UCSD-AML1 (cell line): ENCODE measurements at regions not wholly inside any gene's neighbourhood (a gene's known extent, or its start where the extent isn't known, plus 50 kb on each side); places are given as distances from the start of the nearest gene placed in this dataset.

Experiments used
- DNase-seq: peaks from one replicate; lab custom pipeline; 2025; ENCODE audit not compliant: unreplicated experiment; lab: John Stamatoyannopoulos, UW

DNA sequence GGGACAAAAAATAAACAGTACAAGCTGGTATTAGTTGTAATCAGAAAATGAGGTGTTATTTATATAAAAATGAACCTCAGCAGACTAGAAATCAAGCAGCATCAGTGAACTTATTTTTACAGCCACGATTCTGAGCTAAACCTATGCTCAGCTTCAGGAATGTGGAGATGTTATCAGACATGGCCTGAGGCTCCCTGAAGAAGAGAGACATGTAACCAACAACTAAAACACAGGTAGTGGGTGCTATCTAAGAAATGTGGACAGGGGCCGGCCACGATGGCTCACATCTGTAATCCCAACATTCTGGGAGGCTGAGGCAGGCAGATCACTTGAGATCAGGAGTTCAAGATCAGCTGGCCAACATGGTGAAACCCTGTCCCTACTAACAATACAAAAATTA is 534.3 kb downstream of the VRK1 start:
- no peak for DNase-seq

DNA sequence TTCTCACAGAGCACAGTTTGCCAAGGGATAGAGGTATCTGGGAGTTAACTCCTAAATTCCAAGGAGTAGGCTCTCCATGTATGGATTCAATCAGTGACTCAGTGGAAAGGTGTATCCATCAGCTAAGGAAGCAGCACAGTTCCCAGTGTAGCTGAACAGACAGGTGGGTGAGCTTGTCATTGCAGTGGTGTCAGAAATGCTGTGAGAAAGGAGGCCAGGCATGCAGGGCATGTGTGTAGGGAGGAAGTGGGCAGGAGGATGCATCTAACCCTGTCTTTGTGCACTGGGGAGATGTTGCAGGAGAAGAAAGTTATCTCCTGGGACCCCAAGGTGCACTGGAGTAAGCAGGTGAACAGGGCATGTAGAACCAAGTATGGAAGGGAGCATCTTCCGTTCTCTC is 539.0 kb downstream of the VRK1 start:
- DNase-seq = no peak

DNA sequence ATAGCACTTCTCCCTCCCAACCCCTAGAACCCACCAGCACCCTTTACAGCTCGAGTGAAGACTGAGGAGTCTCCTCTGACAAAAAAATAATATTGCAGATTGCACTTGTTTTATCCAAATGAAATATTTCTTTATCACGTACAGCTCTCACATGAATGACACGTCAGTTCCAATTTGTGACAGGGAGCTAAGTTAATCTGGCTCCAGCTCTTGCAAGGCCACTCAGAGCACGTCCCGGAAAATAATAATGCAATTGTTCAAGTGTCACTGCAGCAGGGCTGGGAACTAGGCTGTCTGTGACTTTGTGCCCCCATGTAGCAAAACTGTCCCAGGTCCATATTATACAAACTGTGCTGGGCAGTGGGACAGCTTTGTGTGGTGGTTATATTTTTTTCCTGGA is 539.6 kb downstream of the VRK1 start:
- DNase-seq = no peak

DNA sequence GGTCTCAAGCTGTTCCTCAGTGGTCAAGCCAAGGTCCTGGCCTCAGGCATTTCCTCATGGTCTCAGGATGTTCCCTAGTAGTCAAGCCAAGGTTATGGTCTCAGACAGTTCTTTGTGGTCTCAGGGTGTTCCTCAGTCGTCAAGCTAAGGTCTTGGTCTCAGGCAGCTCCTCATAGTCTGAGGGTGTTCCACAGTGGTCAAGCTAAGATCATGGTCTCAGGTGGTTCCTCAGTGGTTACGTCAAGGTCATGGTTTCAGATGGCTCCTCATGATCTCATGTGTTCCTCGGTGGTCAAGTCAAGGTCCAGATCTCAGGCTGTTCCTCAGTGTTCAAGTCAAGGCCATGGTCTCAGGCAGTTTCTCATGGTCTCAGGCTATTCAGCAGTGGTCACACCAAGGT is 540.1 kb downstream of the VRK1 start:
- no peak for DNase-seq

DNA sequence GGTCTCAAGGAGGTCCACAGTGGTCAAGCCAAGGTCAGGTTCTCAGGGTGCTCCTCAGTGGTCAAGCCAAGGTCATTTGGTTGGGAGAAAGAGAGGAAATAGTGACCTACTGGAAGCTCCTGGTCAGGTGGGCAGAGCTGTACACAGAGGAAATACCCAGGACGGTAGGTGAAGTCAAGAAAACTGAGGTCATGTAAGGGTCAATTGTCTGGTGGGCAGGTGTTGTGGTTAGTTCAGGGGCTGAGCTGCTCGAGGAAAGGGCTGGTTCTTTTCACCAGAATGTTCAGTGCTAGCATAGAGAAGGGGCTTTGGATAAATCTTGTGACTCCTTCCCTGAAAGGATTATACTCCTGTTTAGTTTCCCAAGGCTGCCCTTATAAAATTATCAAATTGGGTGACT is 540.5 kb downstream of the VRK1 start:
- DNase-seq = no peak

DNA sequence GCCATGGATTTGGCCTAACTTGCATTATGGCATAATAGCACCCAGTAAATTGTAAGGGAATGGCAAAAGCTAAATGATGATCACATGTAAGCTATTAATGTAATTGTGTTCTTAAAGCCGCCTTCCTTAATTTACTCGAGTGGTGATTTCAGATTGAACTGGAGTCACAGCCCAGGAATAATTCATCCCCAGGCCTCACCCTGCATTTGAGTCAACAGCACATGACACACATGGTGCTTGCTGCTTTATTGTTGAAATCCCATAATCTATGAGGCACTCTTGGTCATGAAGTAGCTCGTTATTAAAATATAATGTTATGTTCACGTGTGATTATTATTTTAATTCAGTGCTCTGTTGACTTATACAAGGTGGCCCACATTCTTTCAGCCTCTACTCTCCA is 547.5 kb downstream of the VRK1 start:
- DNase-seq = no peak

DNA sequence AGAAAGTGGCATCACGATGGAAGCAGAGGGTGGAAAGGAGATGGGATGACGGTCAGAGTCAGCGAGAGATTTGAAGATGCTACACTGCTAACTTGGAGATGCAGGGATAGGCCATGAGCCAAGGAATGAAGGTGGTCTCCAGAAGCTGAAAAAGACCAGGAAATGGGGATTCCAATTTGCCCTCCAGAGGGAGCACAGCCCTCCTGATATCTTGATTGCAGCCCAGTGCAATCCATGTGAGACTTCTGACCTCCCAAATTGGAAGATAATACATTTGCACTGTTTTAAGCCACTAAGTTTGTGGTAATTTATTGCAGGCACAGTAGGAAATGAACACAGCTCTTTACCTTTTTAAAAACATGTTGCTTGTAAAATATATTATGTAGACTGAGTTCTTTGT is 549.5 kb downstream of the VRK1 start:
- no peak for DNase-seq

DNA sequence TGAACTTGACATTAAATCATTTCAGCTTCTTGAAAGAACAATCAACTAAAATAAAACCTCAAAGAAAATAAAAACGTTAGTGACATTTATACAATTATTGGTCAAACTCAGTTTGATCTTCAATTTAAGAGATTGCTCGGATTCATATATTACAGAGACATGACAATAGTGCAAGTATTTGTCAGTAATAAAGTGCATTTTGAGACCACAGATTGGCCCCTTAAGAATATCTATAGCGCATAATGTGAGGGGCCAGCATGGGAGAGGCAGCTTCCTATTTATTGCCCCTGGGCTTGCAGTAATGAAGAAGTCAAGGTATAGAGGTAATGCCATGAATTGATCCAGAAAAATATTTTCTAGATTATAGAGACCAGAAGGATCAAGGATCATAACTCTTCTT is 552.3 kb downstream of the VRK1 start:
- DNase-seq = no peak

DNA sequence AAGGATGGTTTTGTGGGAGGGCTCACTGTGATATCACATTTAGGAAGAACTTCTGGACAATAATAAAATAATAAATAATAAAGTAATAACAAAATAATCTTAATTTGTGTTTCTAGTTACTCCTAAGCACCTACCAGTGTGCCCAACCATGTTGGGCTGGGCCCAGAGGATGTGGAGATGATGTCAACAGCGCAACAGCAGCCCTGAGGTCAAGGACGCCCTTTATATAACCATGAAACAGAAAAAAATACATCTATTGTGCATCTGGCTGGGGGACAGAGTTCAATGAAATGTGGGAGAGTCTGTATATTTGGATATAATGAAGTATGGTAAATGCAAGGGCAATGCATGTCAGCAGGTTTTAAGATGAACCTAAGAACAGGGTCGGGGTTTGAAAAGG is 552.8 kb downstream of the VRK1 start:
- DNase-seq = no peak

DNA sequence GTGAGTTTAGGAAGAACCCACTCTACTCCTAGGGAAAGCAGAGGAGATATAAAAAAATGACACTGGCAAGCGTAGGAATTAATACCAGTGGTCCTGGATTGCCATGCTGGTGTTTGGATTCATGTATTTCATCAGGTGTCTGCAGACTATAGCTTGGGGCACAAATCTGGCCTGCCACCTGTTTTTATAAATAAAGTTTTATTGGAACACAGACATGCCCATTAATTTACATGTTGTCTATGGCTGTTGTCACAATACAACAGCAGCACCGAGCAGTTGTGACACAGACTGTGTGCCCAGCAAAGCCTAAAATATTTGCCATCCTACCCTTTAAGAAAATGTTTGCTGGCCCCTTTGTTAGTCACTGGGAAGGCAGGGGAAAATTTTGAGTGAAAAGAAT is 553.2 kb downstream of the VRK1 start:
- DNase-seq = no peak

DNA sequence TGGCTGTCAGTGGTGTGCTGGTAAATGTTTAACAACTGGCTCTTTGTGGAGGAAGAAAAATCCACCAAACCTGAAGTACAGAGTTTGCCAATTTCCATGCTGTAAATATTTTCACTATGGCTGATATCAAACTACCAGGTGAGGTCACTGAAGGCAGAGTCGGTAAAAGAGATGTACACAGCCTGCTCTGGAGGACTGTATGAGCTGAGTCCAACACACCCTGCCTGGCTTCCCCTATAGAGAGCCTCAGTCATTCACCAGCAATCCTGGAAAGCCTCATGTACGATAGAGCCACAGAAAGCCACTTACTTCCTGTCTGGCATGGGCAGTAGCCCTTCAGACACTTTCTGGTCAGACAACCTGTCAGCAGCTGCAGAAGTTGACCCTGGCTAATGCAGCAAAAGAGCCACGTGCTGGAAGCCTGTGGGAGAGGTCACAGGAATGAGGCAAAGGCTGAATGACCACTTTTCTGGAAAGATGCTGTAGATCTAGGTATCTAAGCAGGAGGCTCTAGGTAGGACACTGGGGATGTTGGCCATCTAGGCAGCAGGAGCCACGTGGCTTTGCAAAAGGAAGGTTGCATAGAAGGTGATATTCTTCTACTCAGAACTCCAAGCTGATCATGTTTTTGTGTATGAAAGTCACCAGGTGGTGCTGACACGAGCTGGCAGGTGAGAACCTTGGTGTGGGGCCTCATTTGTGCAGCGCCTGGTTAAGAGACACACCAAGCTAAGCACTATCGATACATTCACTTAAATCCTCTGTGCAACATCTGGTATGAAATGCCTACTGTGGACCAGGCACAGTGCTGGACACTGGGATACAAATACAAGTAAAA is 553.9 kb downstream of the VRK1 start:
- DNase-seq = no peak

DNA sequence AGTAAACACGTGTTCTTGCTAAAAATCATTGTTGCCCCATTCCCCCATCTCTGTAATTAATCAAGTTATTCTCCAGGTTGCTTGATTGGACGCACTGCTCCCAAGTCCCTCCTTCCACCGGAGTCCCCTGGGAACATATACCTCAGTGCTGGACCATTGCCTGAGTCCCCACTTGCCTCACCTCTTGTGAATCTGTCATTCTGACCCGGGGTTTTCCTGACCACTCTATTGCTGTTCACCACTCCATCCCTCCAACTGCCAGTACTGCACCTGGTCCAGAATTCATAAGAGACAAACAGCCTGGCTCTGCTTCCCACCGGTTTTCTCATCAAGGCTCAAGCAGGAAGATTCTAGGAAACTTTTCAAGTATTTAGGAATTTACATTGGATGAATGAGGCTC is 555.9 kb downstream of the VRK1 start:
- no peak for DNase-seq

DNA sequence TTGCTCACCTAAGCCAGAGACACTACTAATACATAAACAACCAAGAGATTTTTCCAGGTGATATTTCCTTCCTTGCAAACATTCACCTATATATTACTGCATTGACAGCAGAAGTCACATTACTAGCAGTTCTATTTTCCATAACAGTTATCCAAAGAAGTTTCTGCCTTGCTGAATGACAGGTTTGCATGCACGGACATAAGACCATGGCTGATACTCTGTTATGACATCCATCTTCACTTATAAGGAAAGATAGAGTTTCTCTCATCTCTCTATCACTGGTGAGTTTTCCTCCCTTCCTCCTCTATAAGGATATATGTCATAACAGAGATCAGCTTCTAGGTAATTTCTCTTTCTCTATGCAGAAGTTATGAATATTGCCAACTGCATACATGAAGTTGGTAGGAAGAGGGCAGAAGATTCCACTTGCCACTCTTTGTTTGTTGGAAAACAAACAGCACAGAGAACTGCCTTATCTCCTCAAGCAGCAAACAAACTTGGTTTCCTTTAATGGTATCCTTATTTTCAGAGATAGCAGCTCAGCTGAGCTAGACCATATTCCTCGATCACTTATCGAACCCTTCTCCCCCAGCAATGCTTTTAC is 557.0 kb downstream of the VRK1 start:
- DNase-seq = no peak

DNA sequence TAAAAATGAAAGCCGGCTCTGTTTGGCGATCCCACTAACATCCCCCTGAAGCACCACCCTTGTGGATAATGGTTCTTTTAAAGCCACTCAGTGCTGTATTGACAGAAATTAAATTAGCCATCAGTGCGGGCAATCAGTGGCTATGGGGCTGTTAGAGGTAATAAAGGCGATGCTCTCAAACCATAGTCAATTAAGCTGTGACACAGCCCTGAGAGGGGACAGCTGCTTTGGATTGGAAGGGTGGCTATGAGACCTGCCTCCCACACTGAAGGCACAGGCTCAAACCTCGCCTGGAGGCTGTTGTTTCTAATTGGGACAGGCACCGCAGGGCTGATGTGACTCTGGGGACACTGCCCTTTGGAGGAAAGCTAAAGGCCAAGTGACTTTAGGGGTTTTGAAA is 562.2 kb downstream of the VRK1 start:
- DNase-seq = no peak

DNA sequence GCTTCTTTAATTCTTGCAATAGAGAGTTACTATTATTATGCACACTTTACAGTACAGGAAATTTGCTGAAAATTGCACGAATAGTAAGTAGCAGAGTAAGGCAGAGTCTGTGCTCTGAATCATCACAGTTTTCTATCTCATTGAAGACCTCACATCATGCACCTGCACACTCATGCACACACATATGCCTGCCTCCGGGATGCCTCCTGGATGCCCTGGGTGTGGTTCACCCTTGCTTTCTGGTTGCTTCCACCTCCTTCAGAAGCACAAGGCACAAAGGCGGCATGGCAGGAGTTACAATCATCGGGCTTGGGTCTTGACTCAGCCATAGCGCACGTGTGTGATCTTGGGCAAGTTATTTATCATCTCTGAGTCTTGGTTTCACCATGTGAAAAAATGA is 564.0 kb downstream of the VRK1 start:
- DNase-seq = no peak

DNA sequence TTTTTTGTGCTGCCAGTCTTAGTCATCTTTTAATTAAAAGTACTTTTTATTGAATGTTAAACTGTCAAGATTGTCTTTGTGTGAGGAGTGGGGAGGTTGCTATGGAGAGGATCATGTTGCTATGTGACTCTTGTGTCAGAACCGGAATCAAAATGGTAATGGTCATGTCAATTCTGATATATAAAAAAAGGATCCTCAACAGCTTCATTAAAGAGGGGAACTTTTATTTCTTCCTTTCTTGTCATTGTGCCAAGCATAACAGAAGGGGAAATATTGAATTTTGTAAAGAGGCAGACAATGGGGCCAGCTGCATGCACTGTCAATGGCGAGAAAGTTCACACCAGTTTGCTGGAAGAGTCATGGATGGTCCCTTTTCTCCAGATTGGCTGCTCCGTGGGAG is 564.8 kb downstream of the VRK1 start:
- DNase-seq = no peak

DNA sequence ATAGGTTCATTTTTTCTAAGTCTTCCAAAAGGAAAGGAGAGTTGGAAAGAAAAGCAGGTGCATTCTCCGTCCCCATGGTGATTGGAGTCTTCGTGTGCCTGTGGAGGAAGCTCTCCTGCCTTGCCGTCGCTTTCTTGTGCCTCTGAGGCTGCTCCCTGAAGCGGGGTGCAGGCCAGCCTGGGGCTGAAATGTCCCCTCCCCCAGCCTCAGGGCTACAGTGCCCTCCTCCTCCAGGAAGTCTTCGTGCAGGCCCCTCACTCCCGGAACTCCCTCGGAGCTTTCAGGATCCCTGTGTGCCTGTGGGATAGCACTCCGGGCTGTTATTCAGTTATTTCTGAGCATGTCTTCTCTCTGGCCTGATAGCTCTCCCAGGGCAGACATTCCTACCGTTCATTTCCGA is 569.2 kb downstream of the VRK1 start:
- no peak for DNase-seq

DNA sequence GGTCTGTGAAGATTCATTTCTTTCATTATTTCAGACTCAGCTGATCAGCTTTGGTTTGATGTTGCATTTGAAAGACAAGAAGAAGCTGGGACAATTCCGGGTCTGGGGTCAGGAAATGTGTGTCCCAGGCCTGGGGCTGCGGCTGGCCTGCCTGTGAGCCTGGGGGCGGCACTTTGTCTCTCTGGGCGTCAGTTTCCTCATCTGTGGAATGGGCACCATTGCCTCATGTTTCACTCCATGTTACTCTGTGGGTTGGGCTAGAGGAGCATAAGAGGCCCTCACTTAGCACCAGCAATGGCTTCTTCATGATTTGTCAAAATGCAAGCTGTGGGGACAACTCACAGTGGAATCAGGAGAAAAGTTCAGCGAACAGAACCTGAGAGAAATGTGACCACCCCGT is 570.1 kb downstream of the VRK1 start:
- DNase-seq = no peak

DNA sequence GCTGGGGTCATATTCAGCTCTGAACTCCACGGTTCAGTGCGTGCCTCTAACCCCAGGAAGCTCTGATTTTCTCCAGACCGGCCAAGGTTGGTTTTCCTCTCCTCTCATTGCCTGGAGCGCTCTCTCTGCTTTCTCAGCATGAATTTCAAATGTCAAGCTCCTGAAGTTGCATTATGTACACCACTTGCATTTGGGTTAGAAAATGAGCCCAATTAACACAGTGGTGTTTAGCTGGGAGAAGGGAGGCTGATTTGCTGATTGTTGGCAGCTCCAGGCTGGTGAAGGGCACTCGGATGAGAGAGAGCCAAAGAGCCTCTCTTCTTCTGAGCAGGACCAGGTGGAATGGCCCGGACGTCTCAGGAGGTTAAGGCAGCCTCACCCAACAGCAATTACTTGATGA is 570.9 kb downstream of the VRK1 start:
- no peak for DNase-seq

DNA sequence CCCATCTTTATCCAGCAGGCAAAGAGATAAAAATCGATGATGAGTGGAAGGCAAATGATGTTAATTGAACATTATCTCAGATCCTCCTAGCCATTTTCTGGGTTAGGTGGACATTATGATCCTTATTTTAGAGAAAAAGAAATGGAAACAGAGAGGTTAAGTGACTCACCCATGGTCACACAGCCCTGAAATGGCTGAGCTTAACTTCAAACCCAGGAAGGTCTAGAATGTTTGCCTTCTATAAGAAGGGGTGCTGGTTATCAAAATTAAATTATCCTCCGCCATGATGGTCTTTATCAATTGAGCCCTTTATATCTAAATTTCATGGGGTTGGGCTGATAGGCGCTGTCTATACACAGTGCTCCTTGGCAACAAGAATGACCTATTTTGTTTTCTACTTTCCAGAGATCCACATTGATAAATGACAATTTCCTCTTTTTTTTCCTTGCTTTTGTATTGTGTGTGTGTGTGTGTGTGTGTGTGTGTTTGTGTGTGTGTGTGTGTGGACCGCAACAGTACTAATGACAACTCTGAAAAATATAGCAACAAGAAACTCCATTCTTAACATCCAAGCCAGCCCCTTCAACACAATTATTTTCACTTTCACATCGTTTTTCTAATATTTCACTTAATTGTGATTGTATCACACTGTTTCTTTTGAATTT is 571.9 kb downstream of the VRK1 start:
- DNase-seq = no peak

DNA sequence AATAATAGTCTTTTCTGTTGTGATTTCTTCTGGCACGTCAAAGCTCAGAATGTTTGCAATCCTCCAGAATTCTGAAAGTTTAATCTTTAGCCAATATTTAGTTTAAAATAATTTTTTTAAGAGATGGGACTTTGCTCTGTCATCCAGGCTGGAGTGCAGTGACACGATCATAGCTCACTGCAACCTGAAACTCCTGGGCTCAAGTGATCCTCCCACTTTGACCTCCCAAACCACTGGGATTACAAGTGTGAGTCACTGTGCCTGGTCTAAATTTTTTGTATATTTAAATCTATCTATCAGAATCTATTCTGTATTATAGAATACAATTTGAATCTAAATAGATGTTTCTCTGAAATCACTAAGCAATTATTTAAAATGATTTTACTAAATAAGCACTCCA is 572.7 kb downstream of the VRK1 start:
- no peak for DNase-seq

DNA sequence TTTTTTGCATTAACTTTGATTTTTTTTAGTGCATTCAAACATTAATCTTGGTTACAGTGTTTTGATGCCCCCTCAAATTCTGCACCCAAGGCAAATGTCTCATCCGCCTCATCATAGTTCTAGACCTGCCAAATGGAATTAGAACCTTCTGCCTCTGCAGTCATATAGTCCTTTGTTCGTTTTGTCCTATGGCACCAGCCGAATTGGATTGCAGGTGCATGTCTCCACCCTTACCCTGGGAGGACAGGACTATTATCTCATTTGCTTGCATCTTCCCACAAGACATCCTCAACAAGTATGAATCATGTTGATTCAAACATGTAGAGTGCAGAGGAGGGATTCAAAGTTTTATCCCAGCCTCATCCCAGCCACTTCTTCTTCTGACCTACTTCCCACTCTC is 579.1 kb downstream of the VRK1 start:
- no peak for DNase-seq
